Prostate gland (tissue), 2 donors: ENCODE measurements at regions not wholly inside any gene's neighbourhood (a gene's known extent, or its start where the extent isn't known, plus 50 kb on each side); places are given as distances from the start of the nearest gene placed in this dataset.

Experiments
- CTCF ChIP-seq, 4 experiments: fragments of 200-600 bp in 2 of 4; fragments of 450-650 bp in 2 of 4; sonication (generic) in 2 of 4; IDR thresholded peaks; 1 replicate in 3 of 4; 2 replicates in 1 of 4; pipeline ENCODE4 v1.5.1; 2016 to 2019; ENCODE audit warnings: antibody characterized with exemption in 4 of 4, mild to moderate bottlenecking in 2 of 4, moderate library complexity in 2 of 4
- POLR2A ChIP-seq: fragments of 450-650 bp; IDR thresholded peaks from one replicate; pipeline ENCODE4 v1.6.1; 2016; ENCODE audit warnings: antibody characterized with exemption, mild to moderate bottlenecking
- POLR2AphosphoS5 ChIP-seq: sonication (generic); formaldehyde crosslinking; IDR thresholded peaks from one replicate; pipeline ENCODE4 v1.6.1; 2017; ENCODE audit warnings: antibody characterized with exemption

- TF ChIP-seq CTCF (IDR thresholded peaks at IDR 0.05) (no peak), POLR2A (no peak), POLR2AphosphoS5 (no peak)
These were observed 469.6 kb upstream of the CELF4 start for GRCh38 chr18:38035193-38035592.
